ENCODE measurements at regions not wholly inside any gene's neighbourhood (a gene's known extent, or its start where the extent isn't known, plus 50 kb on each side); places are given as distances from the start of the nearest gene placed in this dataset.

DNA sequence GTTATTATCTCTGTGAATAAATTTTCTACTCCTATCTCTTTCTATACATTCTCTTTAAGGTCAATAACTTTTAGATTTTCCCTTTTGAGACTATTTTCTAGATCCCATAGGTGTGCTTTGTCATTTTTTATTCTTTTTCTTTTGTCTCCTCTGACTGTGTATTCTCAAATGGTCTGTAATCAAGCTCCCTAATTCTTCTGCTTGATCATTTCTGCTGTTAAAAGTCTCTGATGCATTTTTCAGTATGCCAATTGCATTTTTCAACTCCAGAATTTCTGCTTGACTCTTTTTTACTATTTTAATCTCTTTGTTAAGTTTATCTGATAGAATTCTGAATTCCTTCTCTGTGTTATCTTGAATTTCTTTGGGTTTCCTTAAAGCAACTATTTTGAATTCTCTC lies 78.2 kb downstream of the THNSL1 start:
- H3K36me3 ChIP-seq (ENCODE audit: low read depth, low read length) = no peaks in the 10 kb centered on the region
- H3K9me2 ChIP-seq (replicated peaks; ENCODE audit: low read length) = no peaks in the 10 kb centered on the region
- no peak overlapping the region for H3K4me3 ChIP-seq (ENCODE audit: low read length)
- no peak overlapping the region for H3K9ac ChIP-seq (ENCODE audit: low read length)
- H3F3A ChIP-seq (ENCODE audit: low read length, unreplicated experiment) = no peaks in the 10 kb centered on the region
- no peaks in the 10 kb centered on the region for H4K20me1 ChIP-seq (ENCODE audit: low read length)
- no peak overlapping the region for H3K4me2 ChIP-seq (ENCODE audit: low read length)
- H2AFZ ChIP-seq (ENCODE audit: low read length) = no peak overlapping the region
- no peak for ATAC-seq
- no TSS peak for BruUV-seq (replicated peaks)
- DNase-seq = no peak
- POLR2A ChIA-PET (ENCODE audit: unreplicated experiment) = no interaction called here
- no peaks in the 10 kb centered on the region for H3K4me1 ChIP-seq (ENCODE audit: insufficient read depth, low read length)
- CTCF ChIA-PET = no interaction called here
- TF ChIP-seq CTCF (conservative IDR thresholded peaks at IDR 0.05; ENCODE audit: low read depth, low read length) = no peak
- TF ChIP-seq EZH2phosphoT487 (IDR thresholded peaks at IDR 0.05; ENCODE audit: borderline replicate concordance, low read length) = no peak
- no peak for TF ChIP-seq EZH2 (IDR thresholded peaks at IDR 0.05; ENCODE audit: low read length, unreplicated experiment)
- H3K79me2 ChIP-seq (ENCODE audit: low read length) = no peaks in the 10 kb centered on the region
- intact Hi-C loops (cut with micrococcal nuclease) = no loop called here
- H3K27ac ChIP-seq (ENCODE audit: low read length) = no peak overlapping the region
- no peaks in the 10 kb centered on the region for H3K27me3 ChIP-seq (ENCODE audit: low read length)
- no peaks in the 10 kb centered on the region for H3K9me3 ChIP-seq (ENCODE audit: low read length)

DNA sequence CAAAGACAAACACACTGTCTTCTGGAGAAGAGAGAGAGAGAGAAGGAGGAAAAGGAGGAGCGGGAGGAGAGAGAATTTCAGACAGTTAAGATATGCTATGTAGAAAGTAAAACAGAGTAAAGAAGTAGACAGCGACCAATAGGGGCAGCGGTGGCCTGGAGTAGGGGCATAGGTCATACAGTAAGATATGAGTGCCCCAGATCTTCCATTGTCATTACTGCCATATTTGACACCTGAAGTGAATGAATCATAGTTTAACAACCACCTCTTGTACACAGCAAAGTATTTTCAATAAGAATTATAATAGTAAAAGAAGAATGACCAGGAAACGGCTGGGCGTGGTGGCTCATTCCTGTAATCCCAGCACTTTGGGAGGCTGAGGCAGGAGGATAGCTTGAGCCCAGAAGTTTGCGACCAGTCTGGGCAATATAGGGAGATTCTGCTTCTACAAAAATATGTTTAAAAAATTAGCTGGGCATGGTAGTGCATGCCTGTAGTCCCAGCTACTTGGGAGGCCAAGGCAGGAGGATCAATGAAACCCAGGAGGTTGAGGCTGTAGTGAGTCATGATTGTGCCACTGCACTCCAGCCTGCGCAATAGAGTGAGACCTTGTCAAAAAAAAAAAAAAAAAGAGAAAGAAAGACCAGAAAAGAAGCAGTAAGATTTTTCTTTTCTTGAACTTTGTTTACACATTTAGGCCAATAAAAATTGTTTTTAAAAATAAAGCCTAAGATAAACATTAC lies 77.0 kb upstream of the GPR158 start:
- H3K79me2 ChIP-seq (ENCODE audit: low read length) = no peaks in the 10 kb centered on the region
- H3K27me3 ChIP-seq (ENCODE audit: low read length) = no peaks in the 10 kb centered on the region
- ChIA-PET CTCF (no interaction called here), POLR2A (ENCODE audit: unreplicated experiment) (no interaction called here)
- no TSS peak for BruUV-seq (replicated peaks)
- H3K9ac ChIP-seq (ENCODE audit: low read length) = no peak overlapping the region
- H3K27ac ChIP-seq (ENCODE audit: low read length) = no peak overlapping the region
- no peaks in the 10 kb centered on the region for H3F3A ChIP-seq (ENCODE audit: low read length, unreplicated experiment)
- H3K4me2 ChIP-seq (ENCODE audit: low read length) = no peak overlapping the region
- H3K9me2 ChIP-seq (replicated peaks; ENCODE audit: low read length) = no peaks in the 10 kb centered on the region
- H2AFZ ChIP-seq (ENCODE audit: low read length) = no peak overlapping the region
- DNase-seq (no peak), ATAC-seq (no peak)
- no peaks in the 10 kb centered on the region for H3K36me3 ChIP-seq (ENCODE audit: low read depth, low read length)
- intact Hi-C loops (cut with micrococcal nuclease) = no loop called here
- TF ChIP-seq EZH2 (IDR thresholded peaks at IDR 0.05; ENCODE audit: low read length, unreplicated experiment) (no peak), EZH2phosphoT487 (IDR thresholded peaks at IDR 0.05; ENCODE audit: borderline replicate concordance, low read length) (no peak), CTCF (conservative IDR thresholded peaks at IDR 0.05; ENCODE audit: low read depth, low read length) (no peak)
- no peak overlapping the region for H3K4me3 ChIP-seq (ENCODE audit: low read length)
- H4K20me1 ChIP-seq (ENCODE audit: low read length) = no peaks in the 10 kb centered on the region
- no peaks in the 10 kb centered on the region for H3K9me3 ChIP-seq (ENCODE audit: low read length)
- no peaks in the 10 kb centered on the region for H3K4me1 ChIP-seq (ENCODE audit: insufficient read depth, low read length)

DNA sequence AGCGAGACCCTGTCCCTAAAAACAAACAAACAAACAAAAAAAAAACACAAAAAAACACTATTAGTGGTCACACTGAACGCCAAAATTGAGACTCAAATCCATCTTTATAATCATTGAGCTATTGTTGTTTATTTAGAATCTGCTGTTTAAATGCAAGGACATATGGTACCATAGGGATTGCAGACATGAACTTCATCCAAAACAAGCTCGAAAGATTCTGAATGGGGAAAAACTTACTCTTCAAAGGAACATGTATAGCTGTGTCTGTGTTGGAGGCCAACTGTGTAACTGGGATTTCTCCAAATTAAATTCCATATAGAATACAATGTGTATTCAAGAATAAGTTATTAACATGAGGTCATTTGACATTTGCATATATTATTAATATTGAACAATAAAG lies 74.7 kb upstream of the GPR158 start:
- no peaks in the 10 kb centered on the region for H3K27me3 ChIP-seq (ENCODE audit: low read length)
- no peaks in the 10 kb centered on the region for H4K20me1 ChIP-seq (ENCODE audit: low read length)
- ATAC-seq = no peak
- no peaks in the 10 kb centered on the region for H3K79me2 ChIP-seq (ENCODE audit: low read length)
- H3K4me1 ChIP-seq (ENCODE audit: insufficient read depth, low read length) = no peaks in the 10 kb centered on the region
- DNase-seq = no peak
- H3K36me3 ChIP-seq (ENCODE audit: low read depth, low read length) = no peaks in the 10 kb centered on the region
- H2AFZ ChIP-seq (ENCODE audit: low read length) = no peak overlapping the region
- ChIA-PET CTCF (no interaction called here), POLR2A (ENCODE audit: unreplicated experiment) (no interaction called here)
- H3K9me2 ChIP-seq (replicated peaks; ENCODE audit: low read length) = no peaks in the 10 kb centered on the region
- no peak overlapping the region for H3K27ac ChIP-seq (ENCODE audit: low read length)
- intact Hi-C loops (cut with micrococcal nuclease) = no loop called here
- H3K9ac ChIP-seq (ENCODE audit: low read length) = no peak overlapping the region
- no TSS peak for BruUV-seq (replicated peaks)
- no peak overlapping the region for H3K4me2 ChIP-seq (ENCODE audit: low read length)
- H3F3A ChIP-seq (ENCODE audit: low read length, unreplicated experiment) = no peaks in the 10 kb centered on the region
- TF ChIP-seq EZH2phosphoT487 (IDR thresholded peaks at IDR 0.05; ENCODE audit: borderline replicate concordance, low read length) (no peak), EZH2 (IDR thresholded peaks at IDR 0.05; ENCODE audit: low read length, unreplicated experiment) (no peak)
- H3K9me3 ChIP-seq (ENCODE audit: low read length) = no peaks in the 10 kb centered on the region
- no peak overlapping the region for H3K4me3 ChIP-seq (ENCODE audit: low read length)
